Smooth muscle cell (in vitro differentiated cells): ENCODE measurements at regions not wholly inside any gene's neighbourhood (a gene's known extent, or its start where the extent isn't known, plus 50 kb on each side); places are given as distances from the start of the nearest gene placed in this dataset.

Experiments
- DNase-seq: peaks from one replicate; lab custom pipeline; 2025; ENCODE audit not compliant: unreplicated experiment; lab: John Stamatoyannopoulos, UW
- H2AFZ ChIP-seq: fragments of 200-600 bp; sonication (generic); 2 replicates; pipeline ENCODE4 v1.6.0; 2016; ENCODE audit warnings: antibody characterized with exemption, low read depth, mild to moderate bottlenecking
- H3F3A ChIP-seq: fragments of 200-600 bp; sonication (generic); 2 replicates; pipeline ENCODE4 v1.6.0; 2017; ENCODE audit warnings: antibody characterized with exemption, low read depth
- H3K27ac ChIP-seq: fragments of 200-600 bp; sonication (generic); 2 replicates; pipeline ENCODE4 v1.5.1; 2016; ENCODE audit warnings: low read depth, mild to moderate bottlenecking
- H3K27me3 ChIP-seq: fragments of 200-600 bp; sonication (generic); 2 replicates; pipeline ENCODE4 v1.6.1; 2016; ENCODE audit warnings: low read depth, mild to moderate bottlenecking
- H3K36me3 ChIP-seq: fragments of 200-600 bp; sonication (generic); 2 replicates; pipeline ENCODE4 v1.5.1; 2016; ENCODE audit warnings: low read depth
- H3K4me1 ChIP-seq: fragments of 200-600 bp; sonication (generic); 2 replicates; pipeline ENCODE4 v1.5.1; 2016; ENCODE audit warnings: low read depth
- H3K4me2 ChIP-seq: fragments of 200-600 bp; sonication (generic); 2 replicates; pipeline ENCODE4 v1.6.0; 2016; ENCODE audit warnings: mild to moderate bottlenecking
- H3K4me3 ChIP-seq: fragments of 200-600 bp; sonication (generic); 2 replicates; pipeline ENCODE4 v1.5.1; 2016; ENCODE audit warnings: mild to moderate bottlenecking
- H3K79me2 ChIP-seq: fragments of 200-600 bp; sonication (generic); 2 replicates; pipeline ENCODE4 v1.6.0; 2016; ENCODE audit warnings: low read depth, mild to moderate bottlenecking
- H3K9ac ChIP-seq: fragments of 200-600 bp; sonication (generic); 2 replicates; pipeline ENCODE4 v1.6.0; 2016; ENCODE audit warnings: low read depth
- H3K9me3 ChIP-seq: fragments of 200-600 bp; sonication (generic); replicated peaks from 2 replicates; pipeline ENCODE4 v1.5.1; 2016; ENCODE audit warnings: low read depth
- H4K20me1 ChIP-seq: fragments of 200-600 bp; sonication (generic); 2 replicates; pipeline ENCODE4 v1.6.0; 2016; ENCODE audit warnings: low read depth
- CTCF ChIP-seq: fragments of 200-600 bp; sonication (generic); IDR thresholded peaks from 2 replicates; pipeline ENCODE4 v1.5.1; 2017; ENCODE audit warnings: borderline replicate concordance, mild to moderate bottlenecking, antibody characterized with exemption; ENCODE audit not compliant: insufficient read depth, poor library complexity, severe bottlenecking
- WGBS: methylation state at CpG from one replicate; pipeline ENCODE4 v1.1.7; 2016; ENCODE audit warnings: low lambda C conversion rate; 5-methylcytosine and 5-hydroxymethylcytosine counted together

- no peak for TF ChIP-seq CTCF
- Histone ChIP-seq H3K27me3 (no peaks in the 10 kb centered on the region), H3K9ac (no peak overlapping the region), H3K4me2 (no peak overlapping the region), H3K4me1 (no peaks in the 10 kb centered on the region), H3F3A (no peaks in the 10 kb centered on the region), H3K79me2 (no peaks in the 10 kb centered on the region), H4K20me1 (no peaks in the 10 kb centered on the region), H2AFZ (no peak overlapping the region), H3K36me3 (no peaks in the 10 kb centered on the region), H3K4me3 (no peak overlapping the region), H3K9me3 (no peaks in the 10 kb centered on the region), H3K27ac (no peak overlapping the region)
- WGBS = 94% methylated on average over 8 of the region's 8 CpGs
- DNase-seq = no peak
Observed at GRCh38 chr1:67564193-67564592, 120.8 kb upstream of the GADD45A start.

GRCh38 chr1:67566803-67567377, 118.1 kb upstream of the GADD45A start:
- H3F3A ChIP-seq = peaks cover 11% of the 10 kb centered on the region
- WGBS = 72% methylated on average over 2 of the region's 2 CpGs
- no peak overlapping the region for H3K9ac ChIP-seq
- no peaks in the 10 kb centered on the region for H3K4me1 ChIP-seq
- H3K36me3 ChIP-seq = no peaks in the 10 kb centered on the region
- no peaks in the 10 kb centered on the region for H3K27me3 ChIP-seq
- no peak overlapping the region for H2AFZ ChIP-seq
- no peaks in the 10 kb centered on the region for H3K79me2 ChIP-seq
- DNase-seq = no peak
- H3K4me3 ChIP-seq = no peak overlapping the region
- H3K4me2 ChIP-seq = no peak overlapping the region
- H3K9me3 ChIP-seq = no peaks in the 10 kb centered on the region
- no peaks in the 10 kb centered on the region for H4K20me1 ChIP-seq
- H3K27ac ChIP-seq = no peak overlapping the region
- TF ChIP-seq CTCF = no peak

- H3K36me3 ChIP-seq = no peaks in the 10 kb centered on the region
- H2AFZ ChIP-seq = no peak overlapping the region
- H3K9me3 ChIP-seq = no peaks in the 10 kb centered on the region
- H3K79me2 ChIP-seq = no peaks in the 10 kb centered on the region
- no peak for DNase-seq
- H3K4me1 ChIP-seq = no peaks in the 10 kb centered on the region
- H3K27ac ChIP-seq = peak overlapping the region; percentile 88
- H3K4me2 ChIP-seq = peak overlapping the region; percentile 31
- H3K27me3 ChIP-seq = no peaks in the 10 kb centered on the region
- no peak overlapping the region for H3K4me3 ChIP-seq
- peaks cover 11% of the 10 kb centered on the region for H3F3A ChIP-seq
- 45% methylated on average over 8 of the region's 8 CpGs for WGBS
- H3K9ac ChIP-seq = peak overlapping the region; percentile 56
- TF ChIP-seq CTCF = no peak
- H4K20me1 ChIP-seq = no peaks in the 10 kb centered on the region
Observed at GRCh38 chr1:67570486-67571143, 114.4 kb upstream of the GADD45A start.

GRCh38 chr1:67571406-67571805, 113.6 kb upstream of the GADD45A start:
- Histone ChIP-seq H3K9ac (peak overlapping the region; percentile 56), H3K27me3 (no peaks in the 10 kb centered on the region), H2AFZ (no peak overlapping the region), H3K27ac (peak overlapping the region; percentile 88), H3K79me2 (no peaks in the 10 kb centered on the region), H3K4me2 (peak overlapping the region; percentile 31), H4K20me1 (no peaks in the 10 kb centered on the region), H3K36me3 (no peaks in the 10 kb centered on the region), H3K4me1 (no peaks in the 10 kb centered on the region), H3K9me3 (no peaks in the 10 kb centered on the region), H3F3A (peaks cover 11% of the 10 kb centered on the region), H3K4me3 (no peak overlapping the region)
- DNase-seq = no peak
- TF ChIP-seq CTCF = no peak
